Skeletal muscle satellite cell (primary cell): ENCODE measurements at regions not wholly inside any gene's neighbourhood (a gene's known extent, or its start where the extent isn't known, plus 50 kb on each side); places are given as distances from the start of the nearest gene placed in this dataset.

Source experiments
- H3K27me3 ChIP-seq: 2 replicates; pipeline ENCODE4 v1.7.0; 2013; ENCODE audit warnings: low read length; ENCODE audit not compliant: control insufficient read depth, insufficient read depth
- H3K36me3 ChIP-seq: 2 replicates; pipeline ENCODE4 v1.7.0; 2013; ENCODE audit warnings: mild to moderate bottlenecking, control low read depth, low read length; ENCODE audit not compliant: insufficient read depth
- H3K4me1 ChIP-seq: 2 replicates; pipeline ENCODE4 v1.7.0; 2013; ENCODE audit warnings: low read length; ENCODE audit not compliant: control insufficient read depth, insufficient read depth
- H3K4me2 ChIP-seq: 2 replicates; pipeline ENCODE4 v1.7.0; 2013; ENCODE audit warnings: mild to moderate bottlenecking, low read length
- H3K4me3 ChIP-seq: 2 replicates; pipeline ENCODE4 v1.7.0; 2013; ENCODE audit warnings: low read length
- H3K9ac ChIP-seq: 2 replicates; pipeline ENCODE4 v1.7.0; 2013; ENCODE audit warnings: mild to moderate bottlenecking, low read depth, low read length, moderate library complexity
- H3K9me3 ChIP-seq: replicated peaks from 2 replicates; pipeline ENCODE4 v1.7.0; 2013; ENCODE audit warnings: mild to moderate bottlenecking, control low read depth, low read length

DNA sequence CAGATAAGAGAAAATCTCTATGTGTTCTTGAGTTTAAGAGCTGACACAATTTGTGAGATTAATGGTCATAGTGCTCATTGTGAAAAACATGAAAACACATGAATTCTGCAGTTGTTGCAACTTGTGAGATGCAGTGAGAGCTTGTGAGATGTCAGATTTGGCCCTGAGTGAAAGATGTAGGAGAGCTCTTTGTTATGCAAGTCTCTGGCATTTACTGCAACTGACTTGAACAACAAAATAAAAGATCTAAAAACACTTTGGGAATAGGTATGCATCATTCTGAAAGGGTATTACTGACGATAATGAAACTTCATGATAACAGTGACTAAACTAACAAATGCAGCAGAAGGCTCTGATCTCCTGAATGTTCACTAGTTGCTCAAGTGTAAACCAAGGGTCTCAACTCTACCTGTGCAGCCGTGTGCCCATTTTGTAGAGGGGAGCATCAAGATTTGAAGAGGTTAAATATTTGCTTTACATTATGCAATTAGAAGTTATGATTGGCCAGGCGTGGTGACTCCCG lies 50.8 kb upstream of the SMIM36 start:
- Histone ChIP-seq H3K4me2 (no peak overlapping the region), H3K4me1 (no peaks in the 10 kb centered on the region), H3K4me3 (no peak overlapping the region), H3K27me3 (no peaks in the 10 kb centered on the region), H3K36me3 (no peaks in the 10 kb centered on the region), H3K9ac (no peak overlapping the region), H3K9me3 (no peaks in the 10 kb centered on the region)

DNA sequence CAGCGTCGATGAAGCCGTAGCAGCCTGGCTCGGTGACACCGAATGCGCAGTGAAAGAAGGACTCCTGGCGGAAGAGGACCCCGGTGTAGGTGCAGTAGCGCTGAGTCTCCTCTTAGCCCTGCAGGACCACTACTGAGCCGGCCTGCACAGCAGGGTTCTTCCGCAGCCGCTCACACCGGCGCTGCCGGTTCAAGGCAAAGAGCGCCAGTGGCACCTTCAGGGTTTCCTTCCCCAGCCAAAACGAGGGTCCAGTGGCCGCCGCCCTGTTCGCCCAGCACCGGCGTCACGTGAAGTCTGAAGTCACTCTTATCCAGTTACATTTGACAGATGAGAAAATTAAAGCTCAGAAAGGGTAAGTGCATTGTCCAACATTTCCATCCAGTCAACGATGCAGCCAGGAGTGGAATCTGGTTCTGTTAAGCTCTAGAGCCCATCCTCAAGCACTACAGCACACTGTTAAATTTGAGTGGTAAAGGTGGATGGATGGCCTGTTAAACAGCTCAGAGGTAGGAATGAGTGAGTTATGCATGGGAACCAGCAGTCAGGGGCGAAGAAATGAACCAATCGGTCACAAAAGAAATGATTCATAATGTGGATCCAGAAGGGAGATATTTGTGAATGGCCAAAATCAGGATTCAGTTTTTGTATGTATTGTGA lies 50.2 kb upstream of the SMIM36 start:
- Histone ChIP-seq H3K9ac (no peak overlapping the region), H3K4me2 (no peak overlapping the region), H3K36me3 (no peaks in the 10 kb centered on the region), H3K4me1 (no peaks in the 10 kb centered on the region), H3K9me3 (no peaks in the 10 kb centered on the region), H3K27me3 (no peaks in the 10 kb centered on the region), H3K4me3 (no peak overlapping the region)
